ENCODE measurements at regions not wholly inside any gene's neighbourhood (a gene's known extent, or its start where the extent isn't known, plus 50 kb on each side); places are given as distances from the start of the nearest gene placed in this dataset.

- TF ChIP-seq, protein P1, sequence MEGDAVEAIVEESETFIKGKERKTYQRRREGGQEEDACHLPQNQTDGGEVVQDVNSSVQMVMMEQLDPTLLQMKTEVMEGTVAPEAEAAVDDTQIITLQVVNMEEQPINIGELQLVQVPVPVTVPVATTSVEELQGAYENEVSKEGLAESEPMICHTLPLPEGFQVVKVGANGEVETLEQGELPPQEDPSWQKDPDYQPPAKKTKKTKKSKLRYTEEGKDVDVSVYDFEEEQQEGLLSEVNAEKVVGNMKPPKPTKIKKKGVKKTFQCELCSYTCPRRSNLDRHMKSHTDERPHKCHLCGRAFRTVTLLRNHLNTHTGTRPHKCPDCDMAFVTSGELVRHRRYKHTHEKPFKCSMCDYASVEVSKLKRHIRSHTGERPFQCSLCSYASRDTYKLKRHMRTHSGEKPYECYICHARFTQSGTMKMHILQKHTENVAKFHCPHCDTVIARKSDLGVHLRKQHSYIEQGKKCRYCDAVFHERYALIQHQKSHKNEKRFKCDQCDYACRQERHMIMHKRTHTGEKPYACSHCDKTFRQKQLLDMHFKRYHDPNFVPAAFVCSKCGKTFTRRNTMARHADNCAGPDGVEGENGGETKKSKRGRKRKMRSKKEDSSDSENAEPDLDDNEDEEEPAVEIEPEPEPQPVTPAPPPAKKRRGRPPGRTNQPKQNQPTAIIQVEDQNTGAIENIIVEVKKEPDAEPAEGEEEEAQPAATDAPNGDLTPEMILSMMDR (IDR thresholded peaks at IDR 0.05), result peak in 2 of 6 experiments; percentile 26 to 32
- TF ChIP-seq POLR2A (IDR thresholded peaks at IDR 0.05), result no peak
These were observed 109.7 kb downstream of the NUFIP1 start for GRCh38 chr13:44879452-44880058.

All from thyroid gland (tissue), 4 donors.